DMS79 treated with DMSO at 0.1 percent for 48 hours (cell line): ENCODE measurements at regions not wholly inside any gene's neighbourhood (a gene's known extent, or its start where the extent isn't known, plus 50 kb on each side); places are given as distances from the start of the nearest gene placed in this dataset.

ENCODE experiments used
- DNase-seq: peaks from one replicate; lab custom pipeline; 2025; lab: John Stamatoyannopoulos, UW

GRCh38 chr2:223107825-223108224, 55.8 kb downstream of the KCNE4 start:
- no peak for DNase-seq

- DNase-seq = no peak
These were observed 56.5 kb downstream of the KCNE4 start for GRCh38 chr2:223108351-223109050.

DNA sequence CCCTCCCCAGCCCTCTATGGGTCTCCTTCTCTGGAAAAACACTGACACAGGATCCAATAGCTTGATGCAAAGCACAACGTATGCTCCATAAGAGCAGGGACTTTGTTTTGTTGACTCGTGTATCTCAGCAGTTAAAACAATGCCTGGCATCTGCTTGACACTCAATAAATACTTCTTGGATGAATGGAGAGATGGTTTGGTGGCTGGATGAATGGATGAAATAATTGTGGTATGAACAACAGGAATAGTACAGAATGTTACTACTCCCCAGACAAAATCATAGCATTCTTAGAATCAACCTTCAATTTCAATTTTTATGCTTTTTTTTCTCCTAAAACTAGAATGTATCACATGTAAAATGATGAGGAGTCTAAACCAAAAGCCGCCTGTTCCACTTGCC, 57.4 kb downstream of the KCNE4 start:
- no peak for DNase-seq

GRCh38 chr2:223113161-223113560, 61.2 kb downstream of the KCNE4 start:
- no peak for DNase-seq

GRCh38 chr2:223114170-223114569, 62.2 kb downstream of the KCNE4 start:
- DNase-seq = no peak

- no peak for DNase-seq
These were observed 62.9 kb downstream of the KCNE4 start for GRCh38 chr2:223114917-223115316.

DNA sequence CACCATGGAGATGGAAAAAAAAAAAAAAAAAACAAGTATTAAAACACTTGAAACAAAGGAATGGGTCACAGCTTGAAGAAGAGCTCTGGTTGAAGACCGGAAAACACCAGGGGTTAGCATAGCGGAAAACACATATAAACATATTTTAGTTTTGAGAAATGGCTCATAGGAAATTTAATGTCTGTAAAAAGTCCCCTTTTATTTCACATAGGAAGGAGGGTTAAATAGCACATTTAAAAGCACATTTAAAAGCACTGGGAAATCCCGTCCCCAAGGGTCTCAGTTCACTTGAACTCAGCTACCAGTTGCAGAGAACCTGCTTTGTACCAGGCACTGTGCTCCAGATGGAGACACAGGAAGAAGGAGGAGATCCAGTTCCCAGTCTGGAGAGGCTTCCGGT, 65.5 kb downstream of the KCNE4 start:
- no peak for DNase-seq

- no peak for DNase-seq
These were observed 69.3 kb downstream of the KCNE4 start for GRCh38 chr2:223121283-223121682.

DNA sequence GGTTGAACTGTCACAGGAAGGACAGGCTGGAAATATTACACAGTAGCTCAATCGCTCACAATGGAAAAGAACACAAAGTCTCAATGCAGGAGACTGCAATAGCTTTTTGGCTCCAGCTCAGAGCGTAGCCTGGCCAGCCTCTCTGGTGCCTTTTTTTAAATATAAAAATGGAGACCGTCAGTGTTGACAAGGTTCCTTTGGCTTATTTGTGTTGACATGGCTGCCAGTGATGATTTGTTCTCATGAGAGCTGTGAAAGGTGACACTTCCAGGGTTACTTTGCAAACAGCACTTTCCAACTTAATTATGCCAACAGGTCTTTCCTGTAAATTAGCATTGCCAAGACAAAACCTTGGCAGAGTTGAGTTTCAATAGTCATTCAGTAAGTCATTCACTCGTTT, 70.8 kb downstream of the KCNE4 start:
- DNase-seq = no peak

GRCh38 chr2:223123855-223124610, 72.0 kb downstream of the KCNE4 start:
- DNase-seq = no peak

DNA sequence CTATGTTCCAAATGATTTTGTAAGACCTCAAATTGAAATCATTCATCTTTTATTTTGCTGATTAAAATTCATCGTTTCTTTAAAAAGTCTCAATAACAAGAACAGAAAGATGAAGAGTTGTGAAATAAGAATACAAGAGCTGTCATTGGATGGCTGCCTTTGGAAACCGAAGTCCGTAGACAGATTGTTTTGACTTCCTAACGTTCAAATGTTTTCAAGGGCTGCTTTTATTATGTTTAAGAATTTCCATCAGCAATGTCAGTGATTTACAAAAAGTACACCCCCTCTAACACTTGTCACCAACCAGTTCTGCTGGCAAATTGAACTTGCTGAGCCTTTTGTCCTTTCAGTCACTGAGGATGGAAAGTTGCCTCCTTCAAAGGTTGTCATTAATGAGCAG, 89.6 kb downstream of the KCNE4 start:
- no peak for DNase-seq

DNA sequence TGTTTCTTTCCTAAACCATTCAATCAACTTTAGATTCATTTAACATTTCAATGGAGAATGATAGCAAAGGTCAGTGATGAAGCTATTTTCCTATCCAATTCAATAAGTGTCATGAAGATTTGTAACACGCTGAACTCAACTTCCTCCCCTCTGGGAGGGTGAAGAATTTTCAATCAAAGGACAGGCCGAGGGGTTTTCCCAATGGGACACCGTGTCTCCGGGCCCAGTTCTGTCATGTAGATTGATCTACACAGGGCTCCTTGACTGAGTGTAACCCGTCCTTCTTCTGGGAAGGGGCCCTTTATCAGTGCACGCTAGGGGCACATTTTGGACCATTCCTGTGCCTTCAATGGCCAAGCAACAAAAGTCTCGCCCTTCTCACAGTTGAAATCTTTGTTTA, 90.1 kb downstream of the KCNE4 start:
- DNase-seq = no peak

DNA sequence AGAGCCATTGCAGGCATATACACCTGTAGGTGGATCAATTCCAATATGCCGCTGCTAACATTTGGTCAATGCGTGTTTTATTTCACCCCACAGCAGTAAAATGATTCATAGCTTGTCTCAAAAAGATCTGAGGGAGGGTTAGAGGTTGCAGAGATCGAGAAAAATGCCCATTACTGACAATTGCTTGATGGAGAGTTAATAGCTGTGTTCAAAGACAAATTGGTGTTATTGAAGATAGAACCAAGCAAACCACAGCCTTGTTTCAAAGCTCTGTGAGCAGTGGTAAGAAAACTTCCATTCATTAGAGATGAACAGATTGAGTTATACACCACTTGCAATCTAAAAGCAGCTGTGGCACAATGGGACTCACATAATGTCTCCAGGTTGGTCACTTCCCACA, 95.4 kb downstream of the KCNE4 start:
- DNase-seq = no peak

DNA sequence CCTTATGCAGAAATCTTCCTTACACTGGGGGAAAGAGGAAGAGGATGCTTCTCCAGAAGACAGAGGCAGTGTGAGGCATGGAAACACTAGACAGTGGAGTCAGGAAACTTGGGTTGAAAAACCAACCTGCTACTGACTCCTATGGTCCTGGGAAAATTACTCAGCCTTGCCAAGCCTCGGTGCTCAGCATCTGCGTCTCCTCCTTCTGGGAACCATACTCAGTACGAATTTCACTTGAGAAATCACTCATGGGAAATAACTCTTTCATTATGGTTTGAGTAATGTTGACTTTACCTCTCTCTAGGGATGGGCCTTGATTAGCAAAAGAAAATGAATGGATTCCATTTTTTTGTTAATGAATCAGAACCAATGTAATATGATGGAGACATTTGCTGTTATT, 96.5 kb downstream of the KCNE4 start:
- no peak for DNase-seq

- no peak for DNase-seq
These were observed 104.0 kb downstream of the KCNE4 start for GRCh38 chr2:223155956-223156355.

DNA sequence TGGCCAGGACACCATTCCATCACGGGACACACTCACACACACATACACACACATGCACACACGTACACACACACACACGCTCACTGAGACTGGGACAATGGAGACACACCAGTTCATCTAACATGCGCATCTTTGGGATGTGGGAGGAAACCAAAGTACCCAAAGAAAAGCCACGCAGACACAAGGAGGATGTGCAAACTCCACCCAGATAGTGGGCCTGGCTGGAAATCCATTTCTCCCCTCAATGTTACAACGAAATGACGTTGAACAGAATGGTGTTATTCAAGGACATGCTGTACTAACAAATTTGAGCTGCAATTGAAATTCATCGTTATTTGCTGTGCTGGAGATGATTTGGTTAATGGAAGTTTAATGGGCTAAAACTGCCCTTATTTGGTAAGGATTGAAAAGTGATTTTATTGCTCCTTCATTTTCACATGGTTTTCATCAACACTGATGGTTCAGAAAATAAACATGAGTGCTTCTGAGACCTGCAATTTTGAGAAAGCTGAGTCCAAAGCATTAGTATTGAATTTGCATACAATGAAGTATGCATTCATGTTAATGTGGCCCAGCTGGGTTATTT, 110.0 kb downstream of the KCNE4 start:
- DNase-seq = no peak

GRCh38 chr2:223165423-223166214, 113.6 kb downstream of the KCNE4 start:
- DNase-seq = no peak

- no peak for DNase-seq
These were observed 114.2 kb downstream of the KCNE4 start for GRCh38 chr2:223166215-223166493.

- DNase-seq = no peak
These were observed 115.1 kb downstream of the KCNE4 start for GRCh38 chr2:223166983-223167650.

DNA sequence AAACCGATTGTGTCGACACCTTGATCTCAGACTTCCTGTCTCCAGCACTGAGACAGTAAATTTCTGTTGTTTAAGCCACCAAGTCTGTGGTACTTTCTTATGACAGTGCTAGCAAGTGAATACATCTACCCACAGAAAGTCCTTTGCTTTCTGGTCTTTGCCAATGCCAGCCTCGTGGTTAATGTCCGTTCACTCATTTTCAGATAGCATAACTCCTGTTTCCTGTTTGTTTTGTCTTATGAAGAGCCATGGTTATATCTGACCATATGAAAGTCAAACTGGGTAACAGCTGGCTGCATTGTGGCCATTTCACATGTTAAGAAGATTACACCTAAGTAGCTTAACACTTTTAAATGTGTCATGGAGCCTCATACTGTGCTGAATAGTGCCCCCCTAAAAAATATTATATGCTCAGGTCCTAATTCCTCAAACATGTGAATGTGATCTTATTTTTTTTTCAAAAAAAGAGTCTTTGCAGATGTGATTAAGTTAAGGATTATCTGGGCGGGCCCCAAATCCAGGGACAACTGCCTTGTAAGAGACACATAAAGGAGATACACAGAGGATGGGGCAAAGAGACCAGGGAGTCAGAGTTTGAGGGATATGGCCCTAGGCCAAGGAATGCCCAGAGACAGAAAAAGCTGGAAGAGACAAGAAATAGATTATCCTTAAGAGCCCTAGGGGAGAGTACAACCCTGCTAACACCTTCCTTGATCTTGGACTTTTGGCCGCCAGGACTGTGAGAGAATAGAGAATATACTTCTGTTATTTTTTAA, 118.0 kb downstream of the KCNE4 start:
- DNase-seq = no peak

- DNase-seq = no peak
These were observed 125.0 kb downstream of the KCNE4 start for GRCh38 chr2:223176970-223177369.
